ENCODE measurements at regions not wholly inside any gene's neighbourhood (a gene's known extent, or its start where the extent isn't known, plus 50 kb on each side); places are given as distances from the start of the nearest gene placed in this dataset.

- no peak for TF ChIP-seq CTCF (IDR thresholded peaks at IDR 0.05 in 8 of 11, conservative IDR thresholded peaks at IDR 0.05 in 3 of 11)
- no peak for TF ChIP-seq POLR2A (IDR thresholded peaks at IDR 0.05)
- TF ChIP-seq POLR2AphosphoS5 (IDR thresholded peaks at IDR 0.05): no peak
- Histone ChIP-seq H3K4me1 (no peaks in the 10 kb centered on the region), H3K27me3 (replicated peaks in 1 of 7) (no peaks in the 10 kb centered on the region), H3K36me3 (no peaks in the 10 kb centered on the region), H3K9me3 (peaks cover 0 to 33% (median 8%) of the 10 kb centered on the region in 8 donors), H3K4me3 (no peak overlapping the region), H3K27ac (no peak overlapping the region)
- DNase-seq: no peak
- WGBS, 5 donors: 82 to 88% (median 85%) methylated on average over 11 of the region's 11 CpGs
- intact Hi-C loops (cut with DNase I; ENCODE audit: low total_unique reads): no loop called here
Observed at GRCh38 chr17:21815352-21816063, 123.2 kb downstream of the KCNJ18 start.

- TF ChIP-seq CTCF (IDR thresholded peaks at IDR 0.05 in 8 of 11, conservative IDR thresholded peaks at IDR 0.05 in 3 of 11): no peak
- no peak for TF ChIP-seq POLR2A (IDR thresholded peaks at IDR 0.05)
- no peak for TF ChIP-seq POLR2AphosphoS5 (IDR thresholded peaks at IDR 0.05)
- no peaks in the 10 kb centered on the region for H3K4me1 ChIP-seq
- H3K36me3 ChIP-seq: no peaks in the 10 kb centered on the region
- H3K4me3 ChIP-seq: no peak overlapping the region
- H3K27me3 ChIP-seq (replicated peaks in 1 of 7): no peaks in the 10 kb centered on the region
- H3K27ac ChIP-seq: no peak overlapping the region
- H3K9me3 ChIP-seq: peaks cover 0 to 33% (median 8%) of the 10 kb centered on the region in 8 donors
- intact Hi-C loops (cut with DNase I; ENCODE audit: low total_unique reads): no loop called here
- DNase-seq: no peak
- 75 to 80% (median 78%) methylated on average over 15 of the region's 15 CpGs for WGBS, 5 donors
Observed at GRCh38 chr17:21816592-21817567, 124.6 kb downstream of the KCNJ18 start.

- H3K27ac ChIP-seq: no peak overlapping the region
- DNase-seq: no peak
- peaks cover 0 to 33% (median 8%) of the 10 kb centered on the region in 8 donors for H3K9me3 ChIP-seq
- intact Hi-C loops (cut with DNase I; ENCODE audit: low total_unique reads): no loop called here
- H3K36me3 ChIP-seq: no peaks in the 10 kb centered on the region
- no peaks in the 10 kb centered on the region for H3K4me1 ChIP-seq
- no peak for TF ChIP-seq CTCF (IDR thresholded peaks at IDR 0.05 in 8 of 11, conservative IDR thresholded peaks at IDR 0.05 in 3 of 11)
- TF ChIP-seq POLR2A (IDR thresholded peaks at IDR 0.05): no peak
- TF ChIP-seq POLR2AphosphoS5 (IDR thresholded peaks at IDR 0.05): no peak
- 82 to 85% (median 84%) methylated on average over 7 of the region's 7 CpGs for WGBS, 5 donors
- H3K27me3 ChIP-seq (replicated peaks in 1 of 7): no peaks in the 10 kb centered on the region
- H3K4me3 ChIP-seq: no peak overlapping the region
Observed at GRCh38 chr17:21817791-21818364, 125.6 kb downstream of the KCNJ18 start.

Measured in spleen (tissue), 11 donors.